K562 (cell line): ENCODE measurements at regions not wholly inside any gene's neighbourhood (a gene's known extent, or its start where the extent isn't known, plus 50 kb on each side); places are given as distances from the start of the nearest gene placed in this dataset.

Experiments
- ATAC-seq: fragments of 200-7000 bp; cut with Tn5 transposase; 3 replicates; pipeline ENCODE4 v1.9.1; 2020; ENCODE audit warnings: moderate library complexity
- BruUV-seq: library from RNA; stranded (reverse); fragments of 400-500 nt; replicated peaks from 2 replicates; lab custom pipeline; 2021; lab: Mats Ljungman, UMichigan
- CTCF ChIA-PET: fragments of 300-600 bp; formaldehyde crosslinking; extraction: SDS; loops from one replicate; lab custom pipeline; 2021; ENCODE audit warnings: low intra/inter-chr PET ratio; lab: Yijun Ruan, JAX
- POLR2A ChIA-PET: fragments of 300-600, 350-650 bp; sonication (Branson Sonifier 250); formaldehyde crosslinking; extraction: SDS; loops from one replicate; lab custom pipeline; 2021; ENCODE audit warnings: antibody characterized with exemption, inconsistent platforms; lab: Yijun Ruan, JAX
- DNase-seq, 4 experiments: peaks; one replicate each; pipeline versions ENCODE4 v3.0.0 to v3.0.0-alpha.2; 2011 to 2018; ENCODE audit warnings: low spot score in 3 of 4, mixed read lengths in 3 of 4; ENCODE audit errors: extremely low read depth in 1 of 4
- FAIRE-seq: peaks from 2 replicates; lab custom pipeline; 2011; peaks lifted over from hg19 to GRCh38; lab: Jason Lieb, UNC
- H2AFZ ChIP-seq: 2 replicates; pipeline ENCODE4 v1.6.0; 2011; ENCODE audit warnings: low read depth, low read length, control low read depth, inconsistent platforms
- H3K27ac ChIP-seq: fragments of 200-600 bp; 3 replicates; pipeline ENCODE4 v1.8.0; 2011; ENCODE audit warnings: low read depth, mild to moderate bottlenecking, control low read depth, inconsistent platforms, low read length, moderate library complexity, mixed read lengths; ENCODE audit errors: extremely low read depth
- H3K27me3 ChIP-seq, 2 experiments: fragments of 300-600 bp in 1 of 2; 2 replicates in 1 of 2; 3 replicates in 1 of 2; pipeline versions ENCODE4 v1.6.0 to v1.8.0; 2011; ENCODE audit warnings: inconsistent platforms in 2 of 2, low read length in 2 of 2, mild to moderate bottlenecking in 1 of 2, mixed read lengths in 1 of 2, moderate library complexity in 1 of 2; ENCODE audit not compliant: control insufficient read depth in 2 of 2, insufficient read depth in 2 of 2
- H3K36me3 ChIP-seq: fragments of 300-600 bp; 3 replicates; pipeline ENCODE4 v1.8.0; 2011; ENCODE audit warnings: mild to moderate bottlenecking, low read length, inconsistent platforms; ENCODE audit not compliant: control insufficient read depth, insufficient read depth
- H3K4me1 ChIP-seq, 2 experiments: fragments of 200-600 bp in 1 of 2; replicated peaks in 1 of 2; 2 replicates in 1 of 2; 3 replicates in 1 of 2; pipeline versions ENCODE4 v1.5.1 to v1.8.0; 2011; ENCODE audit warnings: inconsistent platforms in 2 of 2, low read length in 2 of 2, mild to moderate bottlenecking in 1 of 2, mixed read lengths in 1 of 2, moderate library complexity in 1 of 2; ENCODE audit not compliant: control insufficient read depth in 2 of 2, insufficient read depth in 2 of 2
- H3K4me2 ChIP-seq: 2 replicates; pipeline ENCODE4 v1.6.1; 2011; ENCODE audit warnings: low read length, control low read depth, inconsistent platforms, mixed read lengths; ENCODE audit not compliant: insufficient read depth
- H3K4me3 ChIP-seq: fragments of 200-600 bp; sonication (generic), shearing (Covaris generic); 2 replicates; pipeline ENCODE4 v1.5.1; 2016; ENCODE audit warnings: control low read depth, inconsistent platforms
- H3K79me2 ChIP-seq: fragments of 200-600 bp; 3 replicates; pipeline ENCODE4 v1.8.0; 2011; ENCODE audit warnings: low read length, inconsistent platforms; ENCODE audit not compliant: control insufficient read depth, insufficient read depth
- H3K9ac ChIP-seq, 2 experiments: 2 replicates each; pipeline versions ENCODE4 v1.6.0 to v1.6.1; 2011; ENCODE audit warnings: low read depth in 2 of 2, low read length in 2 of 2, control low read depth in 1 of 2, inconsistent platforms in 1 of 2, mild to moderate bottlenecking in 1 of 2, mixed read lengths in 1 of 2; ENCODE audit not compliant: insufficient read depth in 1 of 2
- H3K9me1 ChIP-seq: one replicate; pipeline ENCODE4 v1.6.0; 2011; ENCODE audit warnings: inconsistent platforms, mild to moderate bottlenecking, low read length, moderate library complexity; ENCODE audit not compliant: control insufficient read depth, insufficient read depth
- H3K9me3 ChIP-seq: replicated peaks from 2 replicates; pipeline ENCODE4 v1.5.1; 2011; ENCODE audit warnings: low read depth, low read length, inconsistent platforms; ENCODE audit not compliant: control insufficient read depth, insufficient read depth
- H4K20me1 ChIP-seq: replicated peaks from 2 replicates; pipeline ENCODE4 v1.6.1; 2011; ENCODE audit warnings: low read length, inconsistent platforms, mixed read lengths; ENCODE audit not compliant: control insufficient read depth, insufficient read depth
- BRF1 ChIP-seq: IDR thresholded peaks from 3 replicates; pipeline ENCODE4 v1.6.1; 2011; ENCODE audit warnings: borderline replicate concordance, mild to moderate bottlenecking; ENCODE audit not compliant: insufficient read length; ENCODE audit errors: extremely low read depth
- MAFF ChIP-seq: IDR thresholded peaks from 2 replicates; pipeline ENCODE4 v1.6.1; 2012; ENCODE audit warnings: low read length, improper control_type of control experiment
- NBN ChIP-seq: fragments of 450-650 bp; IDR thresholded peaks from 2 replicates; pipeline ENCODE4 v1.6.1; 2016; ENCODE audit warnings: low read depth, mild to moderate bottlenecking
- NFIX ChIP-seq: fragments of 250-450 bp; sonication (Bioruptor Pico); IDR thresholded peaks from 2 replicates; pipeline ENCODE4 v1.4.0; 2020; ENCODE audit warnings: low read depth, mild to moderate bottlenecking, moderate library complexity
- NR2F6 ChIP-seq: fragments of 450-650 bp; formaldehyde crosslinking; IDR thresholded peaks from 2 replicates; pipeline ENCODE4 v1.4.0; 2020; ENCODE audit warnings: mild to moderate bottlenecking
- PPARD ChIP-seq: fragments of 250-450 bp; sonication (Bioruptor Pico); IDR thresholded peaks from 2 replicates; pipeline ENCODE4 v1.8.0; 2022; ENCODE audit warnings: inconsistent platforms, mild to moderate bottlenecking, moderate library complexity
- RAD21 ChIP-seq, 2 experiments: fragments of 250-450 bp in 1 of 2; fragments of 450-650 bp in 1 of 2; sonication (Bioruptor Pico) in 1 of 2; formaldehyde crosslinking in 1 of 2; IDR thresholded peaks in 1 of 2; conservative IDR thresholded peaks in 1 of 2; 2 replicates each; pipeline versions ENCODE4 v1.4.0 to v1.8.0; 2020 to 2022; ENCODE audit warnings: mild to moderate bottlenecking in 2 of 2, moderate library complexity in 1 of 2
- ZNF224 ChIP-seq: sonication (generic); formaldehyde crosslinking; IDR thresholded peaks from 2 replicates; pipeline ENCODE4 v1.8.0; 2022; ENCODE audit warnings: mild to moderate bottlenecking, missing genetic modification reagents
- ZNF347 ChIP-seq: fragments of 450-650 bp; formaldehyde crosslinking; IDR thresholded peaks from 2 replicates; pipeline ENCODE4 v1.4.0; 2020; ENCODE audit warnings: low read depth, mild to moderate bottlenecking, moderate library complexity
- ZNF696 ChIP-seq: fragments of 250-450 bp; sonication (Bioruptor Pico); conservative IDR thresholded peaks from 2 replicates; pipeline ENCODE4 v1.4.0; 2020; ENCODE audit warnings: mild to moderate bottlenecking, moderate library complexity
- ZNF77 ChIP-seq: fragments of 250-450 bp; sonication (Bioruptor Pico); IDR thresholded peaks from 2 replicates; pipeline ENCODE4 v1.5.0; 2020
- ZSCAN29 ChIP-seq: fragments of 450-650 bp; IDR thresholded peaks from 2 replicates; pipeline ENCODE4 v1.6.1; 2017
- WGBS: fragments of 100-300 bp; shearing (Covaris generic); methylation state at CpG from one replicate; pipeline ENCODE4 v1.1.6; 2016; ENCODE audit warnings: low coverage, mixed read lengths; ENCODE audit not compliant: insufficient coverage; ENCODE audit errors: missing lambda C conversion rate; 5-methylcytosine and 5-hydroxymethylcytosine counted together
- in situ Hi-C: fragments of 300-500 bp; cut with MboI; formaldehyde crosslinking; loops from 4 replicates; pipeline ENCODE4 v1.15.0; 2018; ENCODE audit warnings: inconsistent platforms, mixed read lengths
- intact Hi-C: fragments of 100-400 bp; cut with micrococcal nuclease; formaldehyde crosslinking; loops from 2 replicates; pipeline ENCODE4 v1.14.2; 2022
- TF ChIP-seq, protein P1 (sequence below): fragments of 450-650 bp; IDR thresholded peaks from 2 replicates; pipeline ENCODE4 v1.6.1; 2017; ENCODE audit warnings: mild to moderate bottlenecking, moderate library complexity
- TF ChIP-seq, protein P2 (sequence below): sonication (generic); formaldehyde crosslinking; IDR thresholded peaks from 2 replicates; pipeline ENCODE4 v1.8.0; 2022; ENCODE audit warnings: missing genetic modification reagents, mild to moderate bottlenecking, borderline replicate concordance
- TF ChIP-seq, protein P3 (sequence below): IDR thresholded peaks from 2 replicates; pipeline ENCODE4 v1.6.1; 2014; ENCODE audit warnings: antibody characterized with exemption
- TF ChIP-seq, protein P4 (sequence below): fragments of 250-450 bp; sonication (Bioruptor Pico); IDR thresholded peaks from 2 replicates; pipeline ENCODE4 v1.8.0; 2021; ENCODE audit warnings: mild to moderate bottlenecking, moderate library complexity

DNA sequence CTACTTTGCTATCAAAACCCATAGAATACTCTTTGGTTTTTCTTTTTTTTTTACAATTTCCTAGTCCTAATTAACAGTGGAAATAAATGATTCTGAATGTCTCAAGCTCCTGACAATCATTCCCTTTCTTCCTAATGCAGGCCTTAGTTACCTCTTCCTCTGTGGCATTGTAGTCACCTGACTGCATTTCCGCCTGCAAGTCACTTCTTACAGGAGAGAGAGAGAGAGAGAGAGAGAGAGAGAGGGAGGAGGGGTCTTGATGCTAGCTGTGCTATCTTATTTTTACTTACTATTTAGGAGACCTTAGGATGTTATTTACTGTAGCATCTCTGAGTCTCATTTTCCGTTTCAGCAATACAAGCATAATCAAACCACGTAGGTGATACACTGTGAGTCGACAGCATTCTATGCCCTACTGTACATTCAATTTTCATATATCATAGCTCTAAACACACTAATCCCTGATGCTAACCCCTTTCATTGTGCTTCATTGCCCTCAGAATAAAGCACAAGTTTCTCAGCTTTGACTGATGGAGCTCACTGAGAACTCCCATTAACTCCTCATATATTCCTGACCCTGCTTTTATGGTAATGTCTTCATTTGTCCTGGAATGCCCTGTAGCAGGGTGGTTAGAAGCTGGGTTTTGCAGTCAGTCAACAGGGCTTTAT, 1237.3 kb downstream of the XPNPEP1 start:
- H3K4me1 ChIP-seq = no peaks in the 10 kb centered on the region
- TF ChIP-seq ZNF347 (CRISPR knock-in tag) = no peak
- no peak for TF ChIP-seq RAD21 (CRISPR knock-in tag; conservative IDR thresholded peaks at IDR 0.05 in 1 of 2, IDR thresholded peaks at IDR 0.05 in 1 of 2)
- no peak for TF ChIP-seq NFIX (CRISPR knock-in tag)
- TF ChIP-seq PPARD (CRISPR knock-in tag) = no peak
- TF ChIP-seq ZSCAN29 = no peak
- TF ChIP-seq, protein P1, sequence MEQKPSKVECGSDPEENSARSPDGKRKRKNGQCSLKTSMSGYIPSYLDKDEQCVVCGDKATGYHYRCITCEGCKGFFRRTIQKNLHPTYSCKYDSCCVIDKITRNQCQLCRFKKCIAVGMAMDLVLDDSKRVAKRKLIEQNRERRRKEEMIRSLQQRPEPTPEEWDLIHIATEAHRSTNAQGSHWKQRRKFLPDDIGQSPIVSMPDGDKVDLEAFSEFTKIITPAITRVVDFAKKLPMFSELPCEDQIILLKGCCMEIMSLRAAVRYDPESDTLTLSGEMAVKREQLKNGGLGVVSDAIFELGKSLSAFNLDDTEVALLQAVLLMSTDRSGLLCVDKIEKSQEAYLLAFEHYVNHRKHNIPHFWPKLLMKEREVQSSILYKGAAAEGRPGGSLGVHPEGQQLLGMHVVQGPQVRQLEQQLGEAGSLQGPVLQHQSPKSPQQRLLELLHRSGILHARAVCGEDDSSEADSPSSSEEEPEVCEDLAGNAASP = no peak
- TF ChIP-seq ZNF224 (CRISPR knock-in tag) = no peak
- TF ChIP-seq BRF1 = no peak
- TF ChIP-seq, protein P2, sequence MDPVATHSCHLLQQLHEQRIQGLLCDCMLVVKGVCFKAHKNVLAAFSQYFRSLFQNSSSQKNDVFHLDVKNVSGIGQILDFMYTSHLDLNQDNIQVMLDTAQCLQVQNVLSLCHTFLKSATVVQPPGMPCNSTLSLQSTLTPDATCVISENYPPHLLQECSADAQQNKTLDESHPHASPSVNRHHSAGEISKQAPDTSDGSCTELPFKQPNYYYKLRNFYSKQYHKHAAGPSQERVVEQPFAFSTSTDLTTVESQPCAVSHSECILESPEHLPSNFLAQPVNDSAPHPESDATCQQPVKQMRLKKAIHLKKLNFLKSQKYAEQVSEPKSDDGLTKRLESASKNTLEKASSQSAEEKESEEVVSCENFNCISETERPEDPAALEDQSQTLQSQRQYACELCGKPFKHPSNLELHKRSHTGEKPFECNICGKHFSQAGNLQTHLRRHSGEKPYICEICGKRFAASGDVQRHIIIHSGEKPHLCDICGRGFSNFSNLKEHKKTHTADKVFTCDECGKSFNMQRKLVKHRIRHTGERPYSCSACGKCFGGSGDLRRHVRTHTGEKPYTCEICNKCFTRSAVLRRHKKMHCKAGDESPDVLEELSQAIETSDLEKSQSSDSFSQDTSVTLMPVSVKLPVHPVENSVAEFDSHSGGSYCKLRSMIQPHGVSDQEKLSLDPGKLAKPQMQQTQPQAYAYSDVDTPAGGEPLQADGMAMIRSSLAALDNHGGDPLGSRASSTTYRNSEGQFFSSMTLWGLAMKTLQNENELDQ (CRISPR knock-in tag) = no peak
- TF ChIP-seq ZNF77 = no peak
- TF ChIP-seq, protein P3, sequence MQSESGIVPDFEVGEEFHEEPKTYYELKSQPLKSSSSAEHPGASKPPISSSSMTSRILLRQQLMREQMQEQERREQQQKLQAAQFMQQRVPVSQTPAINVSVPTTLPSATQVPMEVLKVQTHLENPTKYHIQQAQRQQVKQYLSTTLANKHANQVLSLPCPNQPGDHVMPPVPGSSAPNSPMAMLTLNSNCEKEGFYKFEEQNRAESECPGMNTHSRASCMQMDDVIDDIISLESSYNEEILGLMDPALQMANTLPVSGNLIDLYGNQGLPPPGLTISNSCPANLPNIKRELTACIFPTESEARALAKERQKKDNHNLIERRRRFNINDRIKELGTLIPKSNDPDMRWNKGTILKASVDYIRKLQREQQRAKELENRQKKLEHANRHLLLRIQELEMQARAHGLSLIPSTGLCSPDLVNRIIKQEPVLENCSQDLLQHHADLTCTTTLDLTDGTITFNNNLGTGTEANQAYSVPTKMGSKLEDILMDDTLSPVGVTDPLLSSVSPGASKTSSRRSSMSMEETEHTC = no peak
- TF ChIP-seq, protein P4, sequence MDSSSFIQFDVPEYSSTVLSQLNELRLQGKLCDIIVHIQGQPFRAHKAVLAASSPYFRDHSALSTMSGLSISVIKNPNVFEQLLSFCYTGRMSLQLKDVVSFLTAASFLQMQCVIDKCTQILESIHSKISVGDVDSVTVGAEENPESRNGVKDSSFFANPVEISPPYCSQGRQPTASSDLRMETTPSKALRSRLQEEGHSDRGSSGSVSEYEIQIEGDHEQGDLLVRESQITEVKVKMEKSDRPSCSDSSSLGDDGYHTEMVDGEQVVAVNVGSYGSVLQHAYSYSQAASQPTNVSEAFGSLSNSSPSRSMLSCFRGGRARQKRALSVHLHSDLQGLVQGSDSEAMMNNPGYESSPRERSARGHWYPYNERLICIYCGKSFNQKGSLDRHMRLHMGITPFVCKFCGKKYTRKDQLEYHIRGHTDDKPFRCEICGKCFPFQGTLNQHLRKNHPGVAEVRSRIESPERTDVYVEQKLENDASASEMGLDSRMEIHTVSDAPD (CRISPR knock-in tag) = no peak
- TF ChIP-seq NBN = no peak
- TF ChIP-seq MAFF = no peak
- TF ChIP-seq NR2F6 (CRISPR knock-in tag) = no peak
- TF ChIP-seq ZNF696 (CRISPR knock-in tag) = no peak
- TF ChIP-seq, all 486 proteins: peak for 0
- BruUV-seq = no TSS peak
- FAIRE-seq (no peak), DNase-seq (no peak), ATAC-seq (no peak)
- Histone ChIP-seq H3K4me2 (no peak overlapping the region), H3K27ac (no peak overlapping the region), H3K9me1 (no peaks in the 10 kb centered on the region), H3K36me3 (no peaks in the 10 kb centered on the region), H3K79me2 (no peaks in the 10 kb centered on the region), H3K4me3 (no peak overlapping the region), H4K20me1 (no peaks in the 10 kb centered on the region), H3K9me3 (no peaks in the 10 kb centered on the region), H3K27me3 (no peaks in the 10 kb centered on the region), H2AFZ (no peak overlapping the region), H3K9ac (no peak overlapping the region)
- POLR2A ChIA-PET = no interaction called here
- 0% methylated on average over 4 of the region's 4 CpGs for WGBS
- intact Hi-C loops (no loop called here), in situ Hi-C loops (no loop called here)
- CTCF ChIA-PET = no interaction called here
